Keratinocyte (primary cell): ENCODE measurements at regions not wholly inside any gene's neighbourhood (a gene's known extent, or its start where the extent isn't known, plus 50 kb on each side); places are given as distances from the start of the nearest gene placed in this dataset.

Experiments
- EZH2 ChIP-seq: IDR thresholded peaks from one replicate; pipeline ENCODE4 v1.6.1; 2012; ENCODE audit warnings: inconsistent platforms, mild to moderate bottlenecking, low read length, moderate library complexity
- TF ChIP-seq, protein P1 (sequence below), 3 experiments: IDR thresholded peaks in 1 of 3; conservative IDR thresholded peaks in 1 of 3; optimal IDR thresholded peaks in 1 of 3; 2 replicates in 2 of 3; 3 replicates in 1 of 3; pipeline versions ENCODE3 to v1.5.1; 2011; ENCODE audit warnings: low read length in 3 of 3, mild to moderate bottlenecking in 3 of 3, moderate library complexity in 2 of 3, control low read depth in 1 of 3, inconsistent platforms in 1 of 3; ENCODE audit not compliant: insufficient read depth in 2 of 3; ENCODE audit errors: extremely low read depth in 1 of 3

DNA sequence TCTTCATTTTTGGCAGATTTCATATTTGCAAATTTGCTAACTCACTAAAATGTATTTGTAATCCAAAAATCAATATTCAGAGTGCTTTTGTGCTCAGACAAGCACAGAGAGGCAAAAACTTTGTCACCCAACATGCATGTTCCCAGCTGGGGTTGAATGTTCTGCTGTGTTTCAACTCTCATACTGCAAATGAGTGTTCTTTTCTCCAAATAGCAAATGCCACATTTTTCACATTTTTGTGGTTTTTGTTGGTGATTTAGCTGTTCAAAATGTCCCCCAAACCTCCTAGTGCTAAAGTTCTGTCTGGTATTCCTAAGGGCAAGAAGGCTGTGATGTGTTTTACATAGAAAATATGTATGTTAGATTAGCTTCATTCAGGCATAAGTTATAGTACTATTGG, 87.3 kb upstream of the PCSK5 start:
- TF ChIP-seq EZH2: no peak
- TF ChIP-seq, protein P1, sequence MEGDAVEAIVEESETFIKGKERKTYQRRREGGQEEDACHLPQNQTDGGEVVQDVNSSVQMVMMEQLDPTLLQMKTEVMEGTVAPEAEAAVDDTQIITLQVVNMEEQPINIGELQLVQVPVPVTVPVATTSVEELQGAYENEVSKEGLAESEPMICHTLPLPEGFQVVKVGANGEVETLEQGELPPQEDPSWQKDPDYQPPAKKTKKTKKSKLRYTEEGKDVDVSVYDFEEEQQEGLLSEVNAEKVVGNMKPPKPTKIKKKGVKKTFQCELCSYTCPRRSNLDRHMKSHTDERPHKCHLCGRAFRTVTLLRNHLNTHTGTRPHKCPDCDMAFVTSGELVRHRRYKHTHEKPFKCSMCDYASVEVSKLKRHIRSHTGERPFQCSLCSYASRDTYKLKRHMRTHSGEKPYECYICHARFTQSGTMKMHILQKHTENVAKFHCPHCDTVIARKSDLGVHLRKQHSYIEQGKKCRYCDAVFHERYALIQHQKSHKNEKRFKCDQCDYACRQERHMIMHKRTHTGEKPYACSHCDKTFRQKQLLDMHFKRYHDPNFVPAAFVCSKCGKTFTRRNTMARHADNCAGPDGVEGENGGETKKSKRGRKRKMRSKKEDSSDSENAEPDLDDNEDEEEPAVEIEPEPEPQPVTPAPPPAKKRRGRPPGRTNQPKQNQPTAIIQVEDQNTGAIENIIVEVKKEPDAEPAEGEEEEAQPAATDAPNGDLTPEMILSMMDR (optimal IDR thresholded peaks at IDR 0.05 in 1 of 3, IDR thresholded peaks at IDR 0.05 in 1 of 3, conservative IDR thresholded peaks at IDR 0.05 in 1 of 3; ENCODE audit: extremely low read depth in 1 of 3, insufficient read depth in 2 of 3, low read length in 3 of 3): no peak
